NCI-H128 (cell line): ENCODE measurements at regions not wholly inside any gene's neighbourhood (a gene's known extent, or its start where the extent isn't known, plus 50 kb on each side); places are given as distances from the start of the nearest gene placed in this dataset.

Experiments
- DNase-seq: peaks from one replicate; lab custom pipeline; 2025; ENCODE audit not compliant: unreplicated experiment; lab: John Stamatoyannopoulos, UW

GRCh38 chr9:107542411-107543157 lies 53.0 kb upstream of the KLF4 start:
- DNase-seq, result no peak

- DNase-seq, result no peak
Measured at GRCh38 chr9:107541523-107541922, 52.0 kb upstream of the KLF4 start.

- DNase-seq, result no peak
Measured at GRCh38 chr9:107540164-107540561, 50.6 kb upstream of the KLF4 start.

GRCh38 chr9:107539427-107540163 lies 50.0 kb upstream of the KLF4 start:
- no peak for DNase-seq
